GM23248 (cell line): ENCODE measurements at regions not wholly inside any gene's neighbourhood (a gene's known extent, or its start where the extent isn't known, plus 50 kb on each side); places are given as distances from the start of the nearest gene placed in this dataset.

ENCODE experiments used
- DNase-seq: peaks from one replicate; pipeline ENCODE4 v3.0.0-alpha.2; 2015
- H2AFZ ChIP-seq: fragments of 200-600 bp; sonication (generic); 2 replicates; pipeline ENCODE4 v1.6.1; 2016; ENCODE audit warnings: antibody characterized with exemption
- H3F3A ChIP-seq: fragments of 200-600 bp; sonication (generic); 2 replicates; pipeline ENCODE4 v1.6.1; 2016; ENCODE audit warnings: mild to moderate bottlenecking, antibody characterized with exemption, mixed run types; ENCODE audit not compliant: insufficient read depth
- H3K27ac ChIP-seq: fragments of 200-600 bp; sonication (generic); 2 replicates; pipeline ENCODE4 v1.5.1; 2016; ENCODE audit warnings: mild to moderate bottlenecking
- H3K27me3 ChIP-seq: fragments of 200-600 bp; sonication (generic); replicated peaks from 2 replicates; pipeline ENCODE4 v1.6.1; 2016; ENCODE audit warnings: mild to moderate bottlenecking; ENCODE audit not compliant: insufficient read depth
- H3K36me3 ChIP-seq: fragments of 200-600 bp; sonication (generic); 2 replicates; pipeline ENCODE4 v1.6.1; 2016; ENCODE audit warnings: low read depth, mild to moderate bottlenecking
- H3K4me1 ChIP-seq: fragments of 200-600 bp; sonication (generic); 2 replicates; pipeline ENCODE4 v1.6.1; 2016; ENCODE audit warnings: mild to moderate bottlenecking; ENCODE audit not compliant: insufficient read depth
- H3K4me2 ChIP-seq: fragments of 200-600 bp; sonication (generic); one replicate; pipeline ENCODE4 v1.6.1; 2016; ENCODE audit warnings: mild to moderate bottlenecking; ENCODE audit not compliant: unreplicated experiment
- H3K4me3 ChIP-seq: fragments of 200-600 bp; sonication (generic); 2 replicates; pipeline ENCODE4 v1.5.1; 2016; ENCODE audit warnings: mild to moderate bottlenecking
- H3K79me2 ChIP-seq: fragments of 200-600 bp; sonication (generic); 2 replicates; pipeline ENCODE4 v1.6.1; 2016; ENCODE audit warnings: mild to moderate bottlenecking; ENCODE audit not compliant: insufficient read depth
- H3K9ac ChIP-seq: fragments of 200-600 bp; sonication (generic); 2 replicates; pipeline ENCODE4 v1.6.1; 2016; ENCODE audit warnings: mild to moderate bottlenecking
- H3K9me2 ChIP-seq: fragments of 200-600 bp; sonication (generic); 2 replicates; pipeline ENCODE4 v1.6.1; 2016; ENCODE audit warnings: mixed run types, mild to moderate bottlenecking, moderate library complexity; ENCODE audit not compliant: insufficient read depth
- H3K9me3 ChIP-seq: fragments of 200-600 bp; sonication (generic); one replicate; pipeline ENCODE4 v1.6.1; 2017; ENCODE audit warnings: low read depth
- H4K20me1 ChIP-seq: fragments of 200-600 bp; sonication (generic); 2 replicates; pipeline ENCODE4 v1.6.0; 2016; ENCODE audit not compliant: insufficient read depth
- EZH2 ChIP-seq: fragments of 200-600 bp; sonication (generic); IDR thresholded peaks from 2 replicates; pipeline ENCODE4 v1.6.1; 2018; ENCODE audit warnings: antibody characterized with exemption, mild to moderate bottlenecking; ENCODE audit not compliant: insufficient read depth, poor library complexity, severe bottlenecking
- EZH2phosphoT487 ChIP-seq: fragments of 200-600 bp; sonication (generic); IDR thresholded peaks from 2 replicates; pipeline ENCODE4 v1.6.1; 2018; ENCODE audit warnings: antibody characterized with exemption, moderate library complexity, mild to moderate bottlenecking, low read depth; ENCODE audit not compliant: insufficient read depth
- WGBS, 2 experiments: methylation state at CpG; one replicate each; pipeline ENCODE4 v1.1.6; 2015 to 2017; ENCODE audit warnings: low lambda C conversion rate in 2 of 2, low coverage in 1 of 2; ENCODE audit errors: missing lambda C conversion rate in 2 of 2; 5-methylcytosine and 5-hydroxymethylcytosine counted together
- in situ Hi-C: fragments of 300-500 bp; cut with MboI; formaldehyde crosslinking; loops from 2 replicates; pipeline ENCODE4 v1.15.0; 2020

DNA sequence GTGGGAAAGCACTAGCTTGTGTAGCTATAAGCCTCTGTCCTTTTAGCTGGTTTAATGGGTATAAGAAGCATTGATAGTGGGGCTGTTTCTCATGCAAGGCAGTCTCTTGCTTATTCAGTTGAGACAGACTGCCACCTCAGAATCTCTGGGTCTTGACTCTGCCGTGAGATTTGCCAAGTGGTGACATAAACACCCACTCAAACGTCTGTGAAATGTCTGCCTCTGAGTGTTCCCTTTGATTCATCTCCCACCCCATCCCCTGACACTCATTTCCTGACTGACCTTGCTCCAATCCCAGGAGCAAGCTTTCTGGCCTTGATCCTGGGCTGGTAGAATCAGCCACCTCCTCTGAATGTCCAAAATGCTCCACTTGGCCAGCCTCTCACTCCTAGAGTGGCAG is 141.9 kb upstream of the RBMS1 start:
- in situ Hi-C loops: no loop called here
- Histone ChIP-seq H2AFZ (peak overlapping the region; percentile 13; the same call in 1 of the 2 replicates), H3K27ac (peak overlapping the region; percentile 62)

DNA sequence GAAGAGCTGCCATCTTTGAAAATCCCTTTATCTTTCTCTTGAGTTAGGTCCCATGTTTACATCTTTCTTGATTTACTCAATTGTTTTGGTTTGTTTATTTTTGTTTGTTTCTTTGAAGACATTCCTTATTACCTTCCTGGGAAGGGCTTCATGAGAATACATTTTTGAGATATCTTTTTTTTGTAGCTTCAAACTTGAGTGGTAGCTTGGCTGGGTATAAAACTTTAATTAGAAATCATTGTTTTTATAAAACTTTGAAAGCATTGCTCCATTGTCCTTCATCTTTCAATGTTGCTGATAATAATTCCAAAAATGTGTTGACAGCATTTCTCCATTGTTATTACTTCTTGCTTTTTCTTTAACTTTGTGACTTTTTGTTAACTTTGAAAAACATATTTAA is 145.9 kb upstream of the RBMS1 start:
- TF ChIP-seq EZH2phosphoT487 (no peak), EZH2 (no peak)
- Histone ChIP-seq H3K27ac (no peak overlapping the region), H3K4me1 (peaks cover 16% of the 10 kb centered on the region), H3K4me3 (no peak overlapping the region), H2AFZ (no peak overlapping the region), H3K9me3 (no peaks in the 10 kb centered on the region), H3F3A (peaks cover 12% of the 10 kb centered on the region; the same call in 1 of the 2 replicates), H3K4me2 (no peak overlapping the region), H3K27me3 (no peaks in the 10 kb centered on the region), H3K79me2 (no peaks in the 10 kb centered on the region), H3K9me2 (no peaks in the 10 kb centered on the region), H4K20me1 (no peaks in the 10 kb centered on the region), H3K36me3 (peaks cover 3% of the 10 kb centered on the region; the same call in 1 of the 2 replicates), H3K9ac (no peak overlapping the region)
- no peak for DNase-seq
- in situ Hi-C loops: no loop called here

More for the DNA sequence above, 141.9 kb upstream of the RBMS1 start:
- peak; percentile 93 for DNase-seq
- peaks cover 30% of the 10 kb centered on the region for H3K4me1 ChIP-seq
- H3K9me2 ChIP-seq: no peaks in the 10 kb centered on the region
- TF ChIP-seq EZH2: no peak
- no peak for TF ChIP-seq EZH2phosphoT487
- peaks cover 12% of the 10 kb centered on the region; the same call in 1 of the 2 replicates for H3F3A ChIP-seq
- 0 to 4% methylated on average over 2 of the region's 2 CpGs for WGBS, 2 experiments
- no peaks in the 10 kb centered on the region for H3K27me3 ChIP-seq
- H3K9ac ChIP-seq: peak overlapping the region; percentile 52
- peaks cover 3% of the 10 kb centered on the region; the same call in 1 of the 2 replicates for H3K36me3 ChIP-seq
- H3K4me2 ChIP-seq: peak overlapping the region; percentile 62
- H3K4me3 ChIP-seq: peak overlapping the region; percentile 35
- no peaks in the 10 kb centered on the region for H3K9me3 ChIP-seq
- H4K20me1 ChIP-seq: no peaks in the 10 kb centered on the region
- no peaks in the 10 kb centered on the region for H3K79me2 ChIP-seq

DNA sequence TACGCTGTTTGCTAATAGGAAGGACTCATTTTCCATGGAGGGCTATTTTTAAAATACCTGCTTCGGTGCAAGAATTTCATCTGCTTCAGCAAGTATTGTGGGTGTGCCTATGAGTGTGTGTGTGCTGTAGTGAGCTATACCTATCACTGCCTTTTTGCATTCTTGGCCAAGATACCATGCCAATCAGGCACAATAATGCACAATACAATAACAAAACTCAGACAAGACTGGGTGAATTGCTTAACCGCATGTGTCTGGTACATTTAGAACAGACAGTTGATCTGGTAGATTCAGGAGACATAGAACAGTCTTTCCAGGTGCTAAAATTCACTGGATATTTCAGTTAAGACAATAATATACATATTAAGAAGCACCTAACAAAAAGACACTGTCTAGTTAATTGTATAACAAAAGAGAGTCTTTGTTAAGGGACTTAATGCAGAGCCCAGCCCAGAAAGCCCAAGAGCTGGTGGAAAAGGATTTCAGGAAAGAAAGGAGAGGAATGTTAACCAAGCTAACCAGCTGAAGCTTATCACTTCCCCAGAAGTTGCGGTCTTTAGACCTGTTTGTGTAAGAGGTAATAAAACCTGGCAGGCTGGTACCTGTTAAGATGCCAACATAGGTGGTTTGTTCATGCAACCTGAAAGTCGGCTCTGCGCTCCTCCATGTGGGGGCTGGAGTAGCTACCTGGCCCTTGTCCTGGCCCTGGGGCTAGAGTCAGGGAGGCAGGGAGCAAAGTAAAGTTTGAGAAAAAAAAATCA is 153.3 kb upstream of the RBMS1 start:
- Histone ChIP-seq H3K36me3 (no peaks in the 10 kb centered on the region), H3K4me2 (no peak overlapping the region), H3F3A (peaks cover 17% of the 10 kb centered on the region; the same call in 1 of the 2 replicates), H2AFZ (no peak overlapping the region), H3K4me3 (no peak overlapping the region), H3K4me1 (peaks cover 16% of the 10 kb centered on the region), H3K9ac (no peak overlapping the region), H3K9me3 (no peaks in the 10 kb centered on the region), H4K20me1 (no peaks in the 10 kb centered on the region), H3K27ac (no peak overlapping the region), H3K9me2 (no peaks in the 10 kb centered on the region), H3K79me2 (no peaks in the 10 kb centered on the region), H3K27me3 (no peaks in the 10 kb centered on the region)
- no peak for TF ChIP-seq EZH2
- no peak for TF ChIP-seq EZH2phosphoT487
- no peak for DNase-seq
- in situ Hi-C loops: no loop called here
- WGBS, 2 experiments: 80 to 82% methylated on average over 6 of the region's 6 CpGs

DNA sequence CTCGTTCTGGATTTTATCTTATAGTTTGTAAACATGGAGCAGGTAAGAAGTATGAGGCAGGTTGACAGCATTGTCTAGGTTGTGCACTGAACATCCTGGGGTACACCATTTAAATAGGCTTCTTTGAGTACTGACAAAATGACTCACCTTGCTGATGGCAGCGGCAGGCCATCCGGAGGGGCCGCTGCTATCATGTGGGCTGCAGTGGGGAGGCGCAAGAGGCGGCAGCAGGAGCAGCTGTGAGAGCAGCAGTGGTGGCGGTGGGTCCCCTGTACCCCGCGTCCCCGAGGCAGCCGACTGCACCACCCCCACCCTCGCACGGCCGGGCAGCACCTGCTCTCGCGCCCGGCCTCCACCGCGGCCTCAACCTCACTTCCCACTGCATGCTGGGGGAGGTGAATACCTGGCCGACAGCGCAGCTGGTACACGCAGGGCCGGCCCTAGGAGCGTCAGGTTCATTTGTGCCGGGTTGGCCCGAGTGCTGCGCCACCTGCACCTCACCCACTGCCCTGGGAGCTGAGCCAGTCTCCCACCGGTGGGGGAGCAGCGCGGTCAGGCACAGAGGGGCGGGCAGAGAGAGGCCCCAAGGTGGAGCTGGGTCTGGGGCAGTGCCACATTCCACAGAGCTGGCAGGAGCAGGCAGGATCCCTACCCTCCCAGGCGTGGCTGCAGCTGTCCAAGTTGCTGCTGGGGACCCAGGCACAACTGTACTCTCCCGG is 154.5 kb upstream of the RBMS1 start:
- TF ChIP-seq EZH2 (no peak), EZH2phosphoT487 (no peak)
- no peaks in the 10 kb centered on the region for H3K9me2 ChIP-seq
- H3K27ac ChIP-seq: no peak overlapping the region
- no peaks in the 10 kb centered on the region for H4K20me1 ChIP-seq
- peaks cover 24% of the 10 kb centered on the region; the same call in 1 of the 2 replicates for H3F3A ChIP-seq
- 81 to 83% methylated on average over 31 to 33 of the region's 33 CpGs for WGBS, 2 experiments
- peaks cover 24% of the 10 kb centered on the region for H3K4me1 ChIP-seq
- H3K4me2 ChIP-seq: no peak overlapping the region
- no peaks in the 10 kb centered on the region for H3K9me3 ChIP-seq
- no peak overlapping the region for H2AFZ ChIP-seq
- in situ Hi-C loops: no loop called here
- H3K36me3 ChIP-seq: no peaks in the 10 kb centered on the region
- no peak overlapping the region for H3K9ac ChIP-seq
- no peaks in the 10 kb centered on the region for H3K79me2 ChIP-seq
- no peak for DNase-seq
- no peaks in the 10 kb centered on the region for H3K27me3 ChIP-seq
- H3K4me3 ChIP-seq: no peak overlapping the region
